Gastroesophageal sphincter (tissue), 3 donors: ENCODE measurements at regions not wholly inside any gene's neighbourhood (a gene's known extent, or its start where the extent isn't known, plus 50 kb on each side); places are given as distances from the start of the nearest gene placed in this dataset.

Experiments
- CTCF ChIP-seq, 4 experiments: fragments of 200-600 bp in 2 of 4; fragments of 450-650 bp in 2 of 4; sonication (generic) in 1 of 4; IDR thresholded peaks; one replicate each; pipeline ENCODE4 v1.5.1; 2017 to 2019; ENCODE audit warnings: antibody characterized with exemption in 4 of 4, mild to moderate bottlenecking in 2 of 4, moderate library complexity in 2 of 4
- POLR2AphosphoS5 ChIP-seq: sonication (generic); formaldehyde crosslinking; IDR thresholded peaks from one replicate; pipeline ENCODE4 v1.6.1; 2017; ENCODE audit warnings: antibody characterized with exemption

GRCh38 chr12:73898645-73899044, 639.0 kb upstream of the ATXN7L3B start:
- TF ChIP-seq CTCF (IDR thresholded peaks at IDR 0.05), result no peak
- TF ChIP-seq POLR2AphosphoS5, result no peak
